ENCODE measurements at regions not wholly inside any gene's neighbourhood (a gene's known extent, or its start where the extent isn't known, plus 50 kb on each side); places are given as distances from the start of the nearest gene placed in this dataset.

DNA sequence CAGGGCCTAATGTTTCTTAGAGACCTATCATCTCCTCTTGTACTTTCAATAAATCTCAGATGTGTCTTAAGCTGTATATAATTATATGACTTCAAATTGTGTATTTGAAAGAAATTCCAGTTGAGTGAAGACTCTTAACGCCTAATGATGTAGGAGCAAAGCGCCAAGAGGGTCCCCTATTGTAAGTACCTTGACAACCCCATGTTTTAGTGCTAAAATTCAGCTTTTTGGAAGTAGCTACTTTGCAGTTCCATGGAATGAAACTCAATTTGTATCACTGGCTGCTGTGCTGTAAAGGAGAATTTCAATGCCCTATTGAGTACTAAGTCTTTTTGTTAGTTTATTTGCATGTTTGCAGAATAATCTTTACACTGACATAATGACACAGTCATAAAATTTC is 1826.6 kb upstream of the AGA start:
- ATAC-seq = no peak
- intact Hi-C loops (cut with DNase I) = no loop called here

DNA sequence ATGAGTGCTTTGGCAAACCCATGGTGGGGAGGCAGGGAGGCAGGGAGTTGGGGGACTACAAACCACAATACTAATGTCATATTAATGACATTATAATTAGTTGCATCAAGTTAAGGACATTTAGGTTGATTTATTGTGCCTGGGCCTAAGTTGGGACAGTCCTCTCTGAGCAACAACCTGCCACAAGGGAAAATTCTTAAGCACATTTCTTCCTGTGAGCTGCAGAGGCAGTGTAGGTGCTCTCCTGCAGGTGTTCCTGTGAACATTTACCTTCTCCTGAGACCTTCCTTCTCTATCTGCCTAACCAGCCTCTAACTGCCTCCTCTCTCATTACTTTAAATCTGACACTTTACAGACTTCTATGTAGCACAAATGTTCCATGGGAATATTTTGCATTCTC is 1830.0 kb upstream of the AGA start:
- no peak for ATAC-seq
- intact Hi-C loops (cut with DNase I) = no loop called here

More for the DNA sequence above, 1826.6 kb upstream of the AGA start:
- no peaks in the 10 kb centered on the region for H3K36me3 ChIP-seq
- WGBS, 2 donors = 71 to 81% methylated on average over 2 of the region's 2 CpGs
- H3K4me1 ChIP-seq = no peaks in the 10 kb centered on the region
- H3K27me3 ChIP-seq = no peaks in the 10 kb centered on the region
- no peak overlapping the region for H3K27ac ChIP-seq
- no peak for TF ChIP-seq CTCF (IDR thresholded peaks at IDR 0.05)
- peaks cover 0 to 32% (median 16%) of the 10 kb centered on the region in 11 donors for H3K9me3 ChIP-seq
- H3K4me3 ChIP-seq = no peak overlapping the region
- no peak for DNase-seq

GRCh38 chr4:179278647-179279046 is 1836.4 kb upstream of the AGA start:
- Histone ChIP-seq H3K27ac (no peak overlapping the region), H3K27me3 (no peaks in the 10 kb centered on the region), H3K4me3 (no peak overlapping the region), H3K4me1 (no peaks in the 10 kb centered on the region), H3K36me3 (no peaks in the 10 kb centered on the region), H3K9me3 (peaks cover 0 to 4% (median 0%) of the 10 kb centered on the region in 11 donors)
- DNase-seq (no peak), ATAC-seq (no peak)
- intact Hi-C loops (cut with DNase I) = no loop called here
- 39 to 48% methylated on average over 2 of the region's 2 CpGs for WGBS, 2 donors
- no peak for TF ChIP-seq CTCF (IDR thresholded peaks at IDR 0.05)

More for the DNA sequence above, 1830.0 kb upstream of the AGA start:
- Histone ChIP-seq H3K27ac (no peak overlapping the region), H3K36me3 (no peaks in the 10 kb centered on the region), H3K27me3 (no peaks in the 10 kb centered on the region), H3K4me1 (no peaks in the 10 kb centered on the region), H3K4me3 (no peak overlapping the region), H3K9me3 (peaks cover 0 to 4% (median 0%) of the 10 kb centered on the region in 11 donors)
- no peak for TF ChIP-seq CTCF (IDR thresholded peaks at IDR 0.05)
- DNase-seq = no peak

DNA sequence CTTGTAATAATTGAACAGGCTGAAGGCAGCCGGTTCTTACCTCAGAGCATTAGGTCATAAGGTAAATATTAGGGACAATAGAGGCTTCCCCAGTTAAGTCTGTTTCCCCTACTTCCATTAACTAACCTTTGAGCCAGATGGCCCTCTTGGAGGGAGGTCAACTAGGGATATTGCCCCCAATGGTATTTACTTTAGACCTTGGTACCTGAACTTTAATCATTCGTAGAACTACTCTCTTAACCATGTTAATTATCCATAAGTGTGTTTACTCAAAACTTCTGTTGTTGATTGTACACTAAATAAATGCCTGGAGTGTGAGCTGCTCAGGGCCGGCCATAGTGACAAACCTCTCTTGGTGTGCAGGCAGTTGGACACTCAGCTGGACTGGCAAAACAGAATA is 1843.5 kb upstream of the AGA start:
- Histone ChIP-seq H3K36me3 (no peaks in the 10 kb centered on the region), H3K9me3 (peaks cover 0 to 15% (median 0%) of the 10 kb centered on the region in 11 donors), H3K4me1 (no peaks in the 10 kb centered on the region), H3K27me3 (no peaks in the 10 kb centered on the region), H3K27ac (no peak overlapping the region), H3K4me3 (no peak overlapping the region)
- intact Hi-C loops (cut with DNase I) = no loop called here
- no peak for TF ChIP-seq CTCF (IDR thresholded peaks at IDR 0.05)
- 76 to 83% methylated on average over 3 of the region's 3 CpGs for WGBS, 2 donors
- DNase-seq (no peak), ATAC-seq (no peak)

DNA sequence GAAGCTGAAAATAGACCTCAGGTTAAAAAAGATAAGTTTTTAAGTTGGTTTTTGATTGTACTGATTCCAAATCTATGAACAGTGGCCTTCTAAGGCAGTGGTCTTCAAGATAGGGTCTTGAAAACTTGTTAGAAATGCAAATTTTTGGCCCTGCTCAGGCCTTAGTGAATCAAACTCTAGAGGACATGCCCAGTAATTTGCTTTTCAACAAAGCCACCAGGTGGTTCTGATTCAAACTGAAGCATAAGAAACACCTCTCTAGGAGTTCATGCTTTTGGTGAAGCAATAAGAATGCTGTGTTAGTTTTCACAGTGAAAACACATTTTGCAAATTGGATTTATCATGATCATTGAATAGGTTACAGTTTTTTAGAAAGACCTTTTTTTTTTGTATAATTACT is 1849.4 kb upstream of the AGA start:
- no peaks in the 10 kb centered on the region for H3K36me3 ChIP-seq
- no peak for DNase-seq
- H3K4me3 ChIP-seq = no peak overlapping the region
- H3K27me3 ChIP-seq = no peaks in the 10 kb centered on the region
- intact Hi-C loops (cut with DNase I) = no loop called here
- peaks cover 0 to 21% (median 0%) of the 10 kb centered on the region in 11 donors for H3K9me3 ChIP-seq
- no peak overlapping the region for H3K27ac ChIP-seq
- ATAC-seq = no peak
- TF ChIP-seq CTCF (IDR thresholded peaks at IDR 0.05) = no peak
- H3K4me1 ChIP-seq = no peaks in the 10 kb centered on the region
